ENCODE measurements at regions not wholly inside any gene's neighbourhood (a gene's known extent, or its start where the extent isn't known, plus 50 kb on each side); places are given as distances from the start of the nearest gene placed in this dataset.

DNA sequence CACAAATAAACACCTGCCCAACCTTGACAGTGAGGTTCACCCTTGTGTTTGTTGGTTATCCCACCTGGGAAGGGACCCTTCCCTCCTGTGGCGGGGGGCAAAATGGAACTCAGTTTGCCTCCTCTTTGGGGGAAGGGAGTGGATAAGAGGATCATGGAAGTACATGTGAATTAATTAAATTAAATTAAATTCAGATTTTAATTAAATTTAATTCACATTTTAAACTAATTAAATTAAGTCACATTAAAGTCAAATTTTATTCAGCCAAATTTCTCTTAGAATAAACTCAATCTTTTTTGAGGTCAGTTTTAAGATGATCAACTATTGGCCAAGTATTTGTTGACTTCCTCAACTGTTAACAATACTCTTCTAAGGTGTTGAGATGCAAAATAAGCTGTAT lies 252.4 kb upstream of the AJAP1 start:
- no peak overlapping the region for H3K27ac ChIP-seq
- TF ChIP-seq POLR2A (IDR thresholded peaks at IDR 0.05) (no peak), CTCF (IDR thresholded peaks at IDR 0.05) (no peak)
- H3K9me3 ChIP-seq: no peaks in the 10 kb centered on the region
- H3K27me3 ChIP-seq: no peaks in the 10 kb centered on the region
- no peak overlapping the region for H3K4me3 ChIP-seq
- H3K36me3 ChIP-seq: no peaks in the 10 kb centered on the region
- peaks cover 0 to 7% (median 0%) of the 10 kb centered on the region in 12 donors for H3K4me1 ChIP-seq
- WGBS, 4 donors: 81 to 94% (median 87%) methylated on average over 1 of the region's 1 CpG
- no peak for DNase-seq
- ATAC-seq: no peak
- intact Hi-C loops (cut with DNase I): no loop called here

DNA sequence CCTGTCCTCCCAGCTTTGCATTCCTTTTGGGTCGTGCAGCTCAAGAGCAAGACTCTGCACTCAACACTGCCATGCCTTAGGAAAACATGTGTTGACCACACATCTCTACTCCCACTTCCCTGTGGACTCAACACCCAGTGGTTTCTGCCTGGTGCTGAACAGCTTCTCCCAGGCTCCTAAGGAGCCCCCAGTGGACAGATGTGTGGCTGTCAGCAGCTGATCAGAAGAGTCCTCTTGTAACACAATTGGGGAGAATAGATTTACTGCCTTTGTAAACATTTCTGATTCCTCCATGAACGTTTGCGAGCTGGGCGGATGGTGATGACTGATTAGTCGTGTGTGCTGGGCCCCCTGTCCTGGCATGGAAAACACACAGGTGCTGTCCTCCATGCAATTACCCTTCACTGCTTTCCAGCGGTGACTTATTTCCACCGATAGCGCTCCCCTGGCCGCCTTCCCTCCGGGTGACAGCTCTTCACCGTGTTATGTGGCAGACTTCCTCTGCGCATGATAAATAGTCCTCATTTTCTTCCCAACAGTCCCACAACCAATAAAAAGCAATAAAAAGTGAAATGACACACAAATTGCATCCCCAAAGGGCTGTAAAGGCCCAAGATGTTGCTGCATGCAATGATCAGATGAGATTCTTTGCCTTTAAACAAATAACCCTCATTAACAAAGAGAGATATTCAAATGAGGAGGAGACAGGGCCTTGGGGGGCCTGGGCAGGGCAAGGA lies 249.4 kb upstream of the AJAP1 start:
- intact Hi-C loops (cut with DNase I): no loop called here
- Histone ChIP-seq H3K36me3 (no peaks in the 10 kb centered on the region), H3K4me1 (no peaks in the 10 kb centered on the region), H3K27me3 (no peaks in the 10 kb centered on the region), H3K27ac (no peak overlapping the region), H3K9me3 (no peaks in the 10 kb centered on the region), H3K4me3 (no peak overlapping the region)
- no peak for DNase-seq
- TF ChIP-seq CTCF (IDR thresholded peaks at IDR 0.05) (no peak), POLR2A (IDR thresholded peaks at IDR 0.05) (no peak)
- no peak for ATAC-seq
- 72 to 76% (median 75%) methylated on average over 12 of the region's 12 CpGs for WGBS, 4 donors

- no peak for DNase-seq
- Histone ChIP-seq H3K4me3 (no peak overlapping the region), H3K27ac (no peak overlapping the region), H3K36me3 (no peaks in the 10 kb centered on the region), H3K9me3 (no peaks in the 10 kb centered on the region), H3K4me1 (no peaks in the 10 kb centered on the region), H3K27me3 (no peaks in the 10 kb centered on the region)
- 83 to 89% (median 87%) methylated on average over 16 of the region's 16 CpGs for WGBS, 4 donors
- no peak for TF ChIP-seq CTCF (IDR thresholded peaks at IDR 0.05)
- no peak for TF ChIP-seq POLR2A (IDR thresholded peaks at IDR 0.05)
- ATAC-seq: no peak
- intact Hi-C loops (cut with DNase I): no loop called here
Observed at GRCh38 chr1:4407851-4408250, 246.6 kb upstream of the AJAP1 start.

GRCh38 chr1:4408380-4408779 lies 246.0 kb upstream of the AJAP1 start:
- H3K36me3 ChIP-seq: no peaks in the 10 kb centered on the region
- TF ChIP-seq POLR2A (IDR thresholded peaks at IDR 0.05): no peak
- H3K4me1 ChIP-seq: no peaks in the 10 kb centered on the region
- ATAC-seq (no peak), DNase-seq (no peak)
- no peaks in the 10 kb centered on the region for H3K27me3 ChIP-seq
- peaks cover 0 to 3% (median 0%) of the 10 kb centered on the region in 12 donors for H3K9me3 ChIP-seq
- WGBS, 4 donors: 74 to 88% (median 80%) methylated on average over 4 of the region's 4 CpGs
- no peak overlapping the region for H3K4me3 ChIP-seq
- H3K27ac ChIP-seq: no peak overlapping the region
- intact Hi-C loops (cut with DNase I): no loop called here

DNA sequence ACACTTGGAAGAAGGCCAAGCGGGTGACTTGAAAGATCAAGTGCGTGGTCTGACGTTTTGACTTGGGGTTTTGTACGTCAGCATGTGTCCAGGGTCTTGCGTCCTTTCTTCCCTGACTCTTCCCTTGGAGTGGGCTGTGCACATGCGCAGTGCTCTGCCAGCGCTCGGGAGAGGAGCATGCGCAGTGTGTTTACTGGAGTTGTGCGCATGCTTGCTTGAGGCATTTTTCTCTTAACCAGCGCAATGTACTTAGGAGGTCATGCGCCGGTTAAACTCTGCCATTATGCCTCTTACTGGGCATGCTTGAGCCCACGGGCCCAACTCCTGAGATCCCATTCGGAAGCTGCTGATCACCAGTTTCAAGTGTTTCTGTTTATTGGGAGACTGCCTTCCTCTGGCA lies 242.5 kb upstream of the AJAP1 start:
- no peaks in the 10 kb centered on the region for H3K36me3 ChIP-seq
- peaks cover 0 to 13% (median 8%) of the 10 kb centered on the region in 12 donors for H3K9me3 ChIP-seq
- no peak overlapping the region for H3K4me3 ChIP-seq
- 89 to 91% (median 91%) methylated on average over 14 to 15 of the region's 15 CpGs for WGBS, 4 donors
- DNase-seq: no peak
- TF ChIP-seq CTCF (IDR thresholded peaks at IDR 0.05) (no peak), POLR2A (IDR thresholded peaks at IDR 0.05) (no peak)
- H3K27ac ChIP-seq: no peak overlapping the region
- H3K4me1 ChIP-seq: peaks cover 0 to 12% (median 2%) of the 10 kb centered on the region in 12 donors
- intact Hi-C loops (cut with DNase I): no loop called here
- no peaks in the 10 kb centered on the region for H3K27me3 ChIP-seq
- ATAC-seq: no peak
